ENCODE measurements at regions not wholly inside any gene's neighbourhood (a gene's known extent, or its start where the extent isn't known, plus 50 kb on each side); places are given as distances from the start of the nearest gene placed in this dataset.

DNA sequence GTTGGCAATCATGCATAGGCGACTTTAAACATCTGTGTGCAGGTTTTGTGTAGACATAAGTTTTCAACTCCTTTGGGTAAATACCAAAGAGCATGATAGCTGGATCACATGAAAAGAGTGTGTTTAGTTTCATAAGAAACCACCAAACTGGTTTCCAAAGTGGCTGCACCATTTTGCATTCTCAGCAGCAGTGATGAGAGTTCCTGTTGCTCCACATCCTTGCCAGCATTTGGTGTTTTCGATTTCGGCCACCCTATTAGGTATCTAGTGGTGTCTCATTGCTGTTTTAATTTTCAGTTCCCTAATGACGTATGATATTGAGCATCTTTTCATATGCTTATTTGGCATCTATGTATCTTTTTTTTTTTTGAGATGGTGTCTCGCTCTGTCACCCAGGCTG, 62.8 kb upstream of the CCND1 start:
- H3K9me3 ChIP-seq = no peaks in the 10 kb centered on the region
- DNase-seq (no peak), ATAC-seq (no peak)
- H3K4me3 ChIP-seq = no peak overlapping the region
- H3K4me1 ChIP-seq (ENCODE audit: low read depth) = no peaks in the 10 kb centered on the region
- no peaks in the 10 kb centered on the region for H3K36me3 ChIP-seq (ENCODE audit: low read depth)
- intact Hi-C loops (cut with DNase I, micrococcal nuclease) = no loop called here
- TF ChIP-seq, protein P1, sequence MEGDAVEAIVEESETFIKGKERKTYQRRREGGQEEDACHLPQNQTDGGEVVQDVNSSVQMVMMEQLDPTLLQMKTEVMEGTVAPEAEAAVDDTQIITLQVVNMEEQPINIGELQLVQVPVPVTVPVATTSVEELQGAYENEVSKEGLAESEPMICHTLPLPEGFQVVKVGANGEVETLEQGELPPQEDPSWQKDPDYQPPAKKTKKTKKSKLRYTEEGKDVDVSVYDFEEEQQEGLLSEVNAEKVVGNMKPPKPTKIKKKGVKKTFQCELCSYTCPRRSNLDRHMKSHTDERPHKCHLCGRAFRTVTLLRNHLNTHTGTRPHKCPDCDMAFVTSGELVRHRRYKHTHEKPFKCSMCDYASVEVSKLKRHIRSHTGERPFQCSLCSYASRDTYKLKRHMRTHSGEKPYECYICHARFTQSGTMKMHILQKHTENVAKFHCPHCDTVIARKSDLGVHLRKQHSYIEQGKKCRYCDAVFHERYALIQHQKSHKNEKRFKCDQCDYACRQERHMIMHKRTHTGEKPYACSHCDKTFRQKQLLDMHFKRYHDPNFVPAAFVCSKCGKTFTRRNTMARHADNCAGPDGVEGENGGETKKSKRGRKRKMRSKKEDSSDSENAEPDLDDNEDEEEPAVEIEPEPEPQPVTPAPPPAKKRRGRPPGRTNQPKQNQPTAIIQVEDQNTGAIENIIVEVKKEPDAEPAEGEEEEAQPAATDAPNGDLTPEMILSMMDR (IDR thresholded peaks at IDR 0.05) = no peak

- TF ChIP-seq, protein P1 (IDR thresholded peaks at IDR 0.05) = no peak
- DNase-seq = no peak
- no peak overlapping the region for H3K4me3 ChIP-seq
Measured at GRCh38 chr11:69580529-69580928, 60.4 kb upstream of the CCND1 start.

GRCh38 chr11:69582756-69583467, 58.0 kb upstream of the CCND1 start:
- Histone ChIP-seq H3K4me1 (ENCODE audit: low read depth) (no peaks in the 10 kb centered on the region), H3K9me3 (no peaks in the 10 kb centered on the region), H3K36me3 (ENCODE audit: low read depth) (no peaks in the 10 kb centered on the region), H3K4me3 (no peak overlapping the region)
- ATAC-seq (no peak), DNase-seq (no peak)
- TF ChIP-seq, protein P1 (IDR thresholded peaks at IDR 0.05) = no peak
- intact Hi-C loops (cut with DNase I, micrococcal nuclease) = no loop called here

More at GRCh38 chr11:69580529-69580928, 60.4 kb upstream of the CCND1 start:
- ATAC-seq = no peak
- intact Hi-C loops (cut with DNase I, micrococcal nuclease) = no loop called here
- Histone ChIP-seq H3K36me3 (ENCODE audit: low read depth) (no peaks in the 10 kb centered on the region), H3K9me3 (no peaks in the 10 kb centered on the region), H3K4me1 (ENCODE audit: low read depth) (no peaks in the 10 kb centered on the region)

DNA sequence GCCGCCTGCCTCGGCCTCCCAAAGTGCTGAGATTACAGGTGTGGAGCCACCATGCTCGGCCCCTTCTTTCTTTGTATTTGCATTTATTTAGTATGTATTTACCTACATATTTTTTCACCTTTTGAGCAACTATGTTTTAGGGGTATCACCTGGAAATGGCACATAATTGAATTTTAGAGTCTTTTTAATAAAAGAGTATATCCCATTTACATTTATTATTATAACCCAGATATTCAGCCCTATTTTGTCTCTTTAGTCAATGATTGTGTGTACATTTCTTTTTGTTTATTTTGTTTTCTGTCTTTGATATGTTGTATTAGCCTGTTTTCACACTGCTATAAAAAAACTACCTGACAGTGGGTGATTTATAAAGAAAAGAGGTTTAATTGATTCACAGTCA, 56.8 kb upstream of the CCND1 start:
- no peak for DNase-seq

DNA sequence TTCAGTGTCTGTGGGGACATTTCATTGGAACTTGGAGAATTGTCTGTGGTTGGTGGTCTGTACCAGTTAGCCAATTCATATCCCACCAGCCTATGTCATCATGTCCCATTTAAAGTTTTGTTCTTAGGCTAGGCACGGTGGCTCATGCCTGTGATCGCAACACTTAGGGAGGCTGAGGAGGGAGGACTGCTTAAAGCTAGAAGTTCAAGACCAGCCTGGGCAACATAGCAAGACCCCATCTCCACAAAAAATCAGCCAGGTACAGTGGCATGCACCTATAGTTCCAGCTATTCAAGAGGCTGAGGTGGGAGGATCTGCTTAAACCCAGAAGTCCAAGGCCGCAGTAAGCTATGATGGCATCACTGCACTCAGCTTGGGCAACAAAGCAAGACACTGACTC, 55.6 kb upstream of the CCND1 start:
- ATAC-seq (no peak), DNase-seq (no peak)
- Histone ChIP-seq H3K4me3 (no peak overlapping the region), H3K4me1 (ENCODE audit: low read depth) (no peaks in the 10 kb centered on the region), H3K9me3 (no peaks in the 10 kb centered on the region), H3K36me3 (ENCODE audit: low read depth) (no peaks in the 10 kb centered on the region)
- TF ChIP-seq, protein P1 (IDR thresholded peaks at IDR 0.05) = no peak
- intact Hi-C loops (cut with DNase I, micrococcal nuclease) = no loop called here

More for the DNA sequence above, 56.8 kb upstream of the CCND1 start:
- H3K4me1 ChIP-seq (ENCODE audit: low read depth) = no peaks in the 10 kb centered on the region
- H3K36me3 ChIP-seq (ENCODE audit: low read depth) = no peaks in the 10 kb centered on the region
- no peak for ATAC-seq
- H3K9me3 ChIP-seq = no peaks in the 10 kb centered on the region
- TF ChIP-seq, protein P1 (IDR thresholded peaks at IDR 0.05) = no peak
- no peak overlapping the region for H3K4me3 ChIP-seq
- intact Hi-C loops (cut with DNase I, micrococcal nuclease) = no loop called here
